Astrocyte of the spinal cord (primary cell): ENCODE measurements at regions not wholly inside any gene's neighbourhood (a gene's known extent, or its start where the extent isn't known, plus 50 kb on each side); places are given as distances from the start of the nearest gene placed in this dataset.

Experiments used
- DNase-seq: peaks from one replicate; pipeline ENCODE4 v3.0.0; 2011; ENCODE audit warnings: low read depth, low spot score
- H3K4me3 ChIP-seq: 2 replicates; pipeline ENCODE4 v1.5.1; 2011; ENCODE audit warnings: low read depth, mild to moderate bottlenecking, low read length, moderate library complexity
- CTCF ChIP-seq: IDR thresholded peaks from 2 replicates; pipeline ENCODE4 v1.5.1; 2012; ENCODE audit warnings: low read depth, mild to moderate bottlenecking, low read length, inconsistent platforms
- in situ Hi-C: cut with HindIII; loops from 2 replicates; pipeline ENCODE4 v1.10.0; 2017; ENCODE audit warnings: low sequenced_read_pairs

GRCh38 chr1:56378341-56379070 lies 200.9 kb downstream of the PLPP3 start:
- no peak for TF ChIP-seq CTCF
- H3K4me3 ChIP-seq = no peak overlapping the region
- in situ Hi-C loops = no loop called here
- no peak for DNase-seq

- in situ Hi-C loops = no loop called here
- TF ChIP-seq CTCF = no peak
- no peak for DNase-seq
- H3K4me3 ChIP-seq = no peak overlapping the region
These were observed 201.9 kb downstream of the PLPP3 start for GRCh38 chr1:56377431-56377830.

- H3K4me3 ChIP-seq = no peak overlapping the region
- no peak for TF ChIP-seq CTCF
- in situ Hi-C loops = no loop called here
- peak; percentile 51 for DNase-seq
These were observed 203.0 kb downstream of the PLPP3 start for GRCh38 chr1:56376188-56376984.

GRCh38 chr1:56375326-56375804 lies 204.0 kb downstream of the PLPP3 start:
- DNase-seq = peak; percentile 63
- in situ Hi-C loops = no loop called here
- no peak overlapping the region for H3K4me3 ChIP-seq
- no peak for TF ChIP-seq CTCF

- no peak for TF ChIP-seq CTCF
- in situ Hi-C loops = no loop called here
- peak; percentile 36 for DNase-seq
- H3K4me3 ChIP-seq = no peak overlapping the region
These were observed 205.1 kb downstream of the PLPP3 start for GRCh38 chr1:56374026-56374974.

GRCh38 chr1:56370513-56370912 lies 208.8 kb downstream of the PLPP3 start:
- no peak for TF ChIP-seq CTCF
- no peak for DNase-seq
- no peak overlapping the region for H3K4me3 ChIP-seq
- in situ Hi-C loops = no loop called here
